ENCODE measurements at regions not wholly inside any gene's neighbourhood (a gene's known extent, or its start where the extent isn't known, plus 50 kb on each side); places are given as distances from the start of the nearest gene placed in this dataset.
"Not testable (repeated sequence)": the region's sequence is repeated elsewhere in the genome, so short reads cannot be mapped to it uniquely, and the experiment has no call there.

- DNase-seq: no peak
These were observed 127.1 kb upstream of the MTPN start for GRCh38 chr7:136104269-136104603.

GRCh38 chr7:136103545-136104268, 126.5 kb upstream of the MTPN start:
- DNase-seq: no peak

GRCh38 chr7:136102881-136103280, 125.7 kb upstream of the MTPN start:
- no peak for DNase-seq

- DNase-seq: not testable (repeated sequence)
These were observed 115.6 kb upstream of the MTPN start for GRCh38 chr7:136092714-136093113.

- no peak for DNase-seq
These were observed 110.7 kb upstream of the MTPN start for GRCh38 chr7:136087881-136088280.

- DNase-seq: no peak
These were observed 109.6 kb upstream of the MTPN start for GRCh38 chr7:136086712-136087111.

GRCh38 chr7:136079934-136080333, 102.8 kb upstream of the MTPN start:
- no peak for DNase-seq

- DNase-seq: no peak
These were observed 102.3 kb upstream of the MTPN start for GRCh38 chr7:136079478-136079892.

GRCh38 chr7:136079066-136079465, 101.9 kb upstream of the MTPN start:
- DNase-seq: no peak

GRCh38 chr7:136078630-136079029, 101.5 kb upstream of the MTPN start:
- no peak for DNase-seq

- DNase-seq: no peak
These were observed 99.8 kb upstream of the MTPN start for GRCh38 chr7:136076954-136077353.

GRCh38 chr7:136074843-136075242, 97.7 kb upstream of the MTPN start:
- peak; percentile 39 for DNase-seq

GRCh38 chr7:136072447-136072846, 95.3 kb upstream of the MTPN start:
- DNase-seq: no peak

GRCh38 chr7:136070736-136071505, 93.8 kb upstream of the MTPN start:
- DNase-seq: no peak

- DNase-seq: no peak
These were observed 92.8 kb upstream of the MTPN start for GRCh38 chr7:136069840-136070529.

GRCh38 chr7:136067277-136067676, 90.1 kb upstream of the MTPN start:
- DNase-seq: no peak

- no peak for DNase-seq
These were observed 89.4 kb upstream of the MTPN start for GRCh38 chr7:136066304-136067143.

GRCh38 chr7:136064627-136065237, 87.6 kb upstream of the MTPN start:
- DNase-seq: no peak

- no peak for DNase-seq
These were observed 86.9 kb upstream of the MTPN start for GRCh38 chr7:136064081-136064480.

GRCh38 chr7:136063326-136063666, 86.1 kb upstream of the MTPN start:
- DNase-seq: no peak

GRCh38 chr7:136062625-136063325, 85.6 kb upstream of the MTPN start:
- peak; percentile 41 for DNase-seq

- DNase-seq: no peak
These were observed 84.3 kb upstream of the MTPN start for GRCh38 chr7:136061433-136061832.
